ENCODE measurements at regions not wholly inside any gene's neighbourhood (a gene's known extent, or its start where the extent isn't known, plus 50 kb on each side); places are given as distances from the start of the nearest gene placed in this dataset.

GRCh38 chr12:79521576-79521975 lies 169.2 kb downstream of the PAWR start:
- Histone ChIP-seq H3K9ac (ENCODE audit: low read depth, low read length, poor library complexity) (no peak overlapping the region), H3K4me3 (ENCODE audit: low read length in 2 of 2) (no peak overlapping the region), H3K4me1 (ENCODE audit: control insufficient read depth in 2 of 2, insufficient read depth in 1 of 2, low read depth in 1 of 2, low read length in 2 of 2) (peaks cover 0 to 6% of the 10 kb centered on the region in 2 donors), H3K4ac (ENCODE audit: low read length) (no peak overlapping the region), H2AK5ac (ENCODE audit: low read depth, low read length) (no peak overlapping the region), H3K23ac (ENCODE audit: low read depth, low read length, poor library complexity) (no peak overlapping the region), H4K91ac (ENCODE audit: low read depth, low read length, poor library complexity) (no peak overlapping the region), H3K27me3 (ENCODE audit: control insufficient read depth in 3 of 3, insufficient read depth in 3 of 3, low read depth in 1 of 3, low read length in 3 of 3) (no peaks in the 10 kb centered on the region), H3K9me3 (replicated peaks in 1 of 2; ENCODE audit: control insufficient read depth in 2 of 2, insufficient read depth in 1 of 2, low read depth in 1 of 2, low read length in 2 of 2) (no peaks in the 10 kb centered on the region), H3K36me3 (replicated peaks in 1 of 2; ENCODE audit: control insufficient read depth in 2 of 2, insufficient read depth in 2 of 2, low read length in 2 of 2) (no peaks in the 10 kb centered on the region), H2BK12ac (ENCODE audit: low read length) (no peak overlapping the region), H2AFZ (ENCODE audit: low read length) (no peak overlapping the region), H3K79me1 (ENCODE audit: low read depth, low read length) (no peaks in the 10 kb centered on the region), H3K4me2 (ENCODE audit: insufficient read depth, low read length, poor library complexity, severe bottlenecking) (no peak overlapping the region), H3K14ac (ENCODE audit: low read length) (no peak overlapping the region), H2BK5ac (ENCODE audit: low read length) (no peak overlapping the region), H2BK120ac (ENCODE audit: low read depth, low read length) (no peak overlapping the region), H3K18ac (ENCODE audit: low read length) (no peak overlapping the region), H3K27ac (replicated peaks; ENCODE audit: low read length) (no peak overlapping the region), H2BK15ac (ENCODE audit: low read length) (no peak overlapping the region), H4K8ac (ENCODE audit: low read depth, low read length) (no peak overlapping the region)
- WGBS, 2 donors (ENCODE audit: extremely low coverage in 2 of 2, insufficient read length in 2 of 2, insufficient replicate concordance in 1 of 2), result no CpG with 5 or more reads among the region's 1 CpG
- no peak for DNase-seq (ENCODE audit: low spot score)

GRCh38 chr12:79517363-79517762 lies 173.4 kb downstream of the PAWR start:
- Histone ChIP-seq H2BK5ac (ENCODE audit: low read length) (no peak overlapping the region), H3K79me1 (ENCODE audit: low read depth, low read length) (no peaks in the 10 kb centered on the region), H4K8ac (ENCODE audit: low read depth, low read length) (no peak overlapping the region), H2BK15ac (ENCODE audit: low read length) (no peak overlapping the region), H3K9me3 (replicated peaks in 1 of 2; ENCODE audit: control insufficient read depth in 2 of 2, insufficient read depth in 1 of 2, low read depth in 1 of 2, low read length in 2 of 2) (peaks cover 0 to 5% of the 10 kb centered on the region in 2 donors), H2AK5ac (ENCODE audit: low read depth, low read length) (no peak overlapping the region), H3K14ac (ENCODE audit: low read length) (no peak overlapping the region), H3K4me2 (ENCODE audit: insufficient read depth, low read length, poor library complexity, severe bottlenecking) (no peak overlapping the region), H3K4me3 (ENCODE audit: low read length in 2 of 2) (no peak overlapping the region), H3K27ac (replicated peaks; ENCODE audit: low read length) (no peak overlapping the region), H3K4me1 (ENCODE audit: control insufficient read depth in 2 of 2, insufficient read depth in 1 of 2, low read depth in 1 of 2, low read length in 2 of 2) (peaks cover 0 to under 1% of the 10 kb centered on the region in 2 donors), H3K23ac (ENCODE audit: low read depth, low read length, poor library complexity) (no peak overlapping the region), H2BK12ac (ENCODE audit: low read length) (no peak overlapping the region), H2BK120ac (ENCODE audit: low read depth, low read length) (no peak overlapping the region), H3K18ac (ENCODE audit: low read length) (no peak overlapping the region), H3K36me3 (replicated peaks in 1 of 2; ENCODE audit: control insufficient read depth in 2 of 2, insufficient read depth in 2 of 2, low read length in 2 of 2) (no peaks in the 10 kb centered on the region), H3K4ac (ENCODE audit: low read length) (no peak overlapping the region), H3K27me3 (ENCODE audit: control insufficient read depth in 3 of 3, insufficient read depth in 3 of 3, low read depth in 1 of 3, low read length in 3 of 3) (no peaks in the 10 kb centered on the region), H2AFZ (ENCODE audit: low read length) (no peak overlapping the region), H3K9ac (ENCODE audit: low read depth, low read length, poor library complexity) (no peak overlapping the region), H4K91ac (ENCODE audit: low read depth, low read length, poor library complexity) (no peak overlapping the region)
- no CpG with 5 or more reads among the region's 2 CpGs for WGBS, 2 donors (ENCODE audit: extremely low coverage in 2 of 2, insufficient read length in 2 of 2, insufficient replicate concordance in 1 of 2)
- no peak for DNase-seq (ENCODE audit: low spot score)

- H2AFZ ChIP-seq (ENCODE audit: low read length), result no peak overlapping the region
- H3K4me1 ChIP-seq (ENCODE audit: control insufficient read depth in 2 of 2, insufficient read depth in 1 of 2, low read depth in 1 of 2, low read length in 2 of 2), result no peaks in the 10 kb centered on the region
- H3K4ac ChIP-seq (ENCODE audit: low read length), result no peak overlapping the region
- no CpG with 5 or more reads among the region's 3 CpGs for WGBS, 2 donors (ENCODE audit: extremely low coverage in 2 of 2, insufficient read length in 2 of 2, insufficient replicate concordance in 1 of 2)
- no peak overlapping the region for H3K23ac ChIP-seq (ENCODE audit: low read depth, low read length, poor library complexity)
- DNase-seq (ENCODE audit: low spot score), result no peak
- no peak overlapping the region for H3K14ac ChIP-seq (ENCODE audit: low read length)
- H3K4me3 ChIP-seq (ENCODE audit: low read length in 2 of 2), result no peak overlapping the region
- H3K79me1 ChIP-seq (ENCODE audit: low read depth, low read length), result no peaks in the 10 kb centered on the region
- no peak overlapping the region for H3K9ac ChIP-seq (ENCODE audit: low read depth, low read length, poor library complexity)
- no peak overlapping the region for H2BK12ac ChIP-seq (ENCODE audit: low read length)
- H2AK5ac ChIP-seq (ENCODE audit: low read depth, low read length), result no peak overlapping the region
- H3K27ac ChIP-seq (replicated peaks; ENCODE audit: low read length), result no peak overlapping the region
- no peak overlapping the region for H3K18ac ChIP-seq (ENCODE audit: low read length)
- H2BK5ac ChIP-seq (ENCODE audit: low read length), result no peak overlapping the region
- H4K8ac ChIP-seq (ENCODE audit: low read depth, low read length), result no peak overlapping the region
- H2BK15ac ChIP-seq (ENCODE audit: low read length), result no peak overlapping the region
- no peak overlapping the region for H4K91ac ChIP-seq (ENCODE audit: low read depth, low read length, poor library complexity)
- H3K4me2 ChIP-seq (ENCODE audit: insufficient read depth, low read length, poor library complexity, severe bottlenecking), result no peak overlapping the region
- no peaks in the 10 kb centered on the region for H3K27me3 ChIP-seq (ENCODE audit: control insufficient read depth in 3 of 3, insufficient read depth in 3 of 3, low read depth in 1 of 3, low read length in 3 of 3)
- H3K36me3 ChIP-seq (replicated peaks in 1 of 2; ENCODE audit: control insufficient read depth in 2 of 2, insufficient read depth in 2 of 2, low read length in 2 of 2), result no peaks in the 10 kb centered on the region
- peaks cover 0 to 5% of the 10 kb centered on the region in 2 donors for H3K9me3 ChIP-seq (replicated peaks in 1 of 2; ENCODE audit: control insufficient read depth in 2 of 2, insufficient read depth in 1 of 2, low read depth in 1 of 2, low read length in 2 of 2)
- H2BK120ac ChIP-seq (ENCODE audit: low read depth, low read length), result no peak overlapping the region
Observed at GRCh38 chr12:79515530-79515935, 175.2 kb downstream of the PAWR start.

GRCh38 chr12:79514730-79515529 lies 175.8 kb downstream of the PAWR start:
- Histone ChIP-seq H3K27me3 (ENCODE audit: control insufficient read depth in 3 of 3, insufficient read depth in 3 of 3, low read depth in 1 of 3, low read length in 3 of 3) (no peaks in the 10 kb centered on the region), H2BK15ac (ENCODE audit: low read length) (no peak overlapping the region), H3K18ac (ENCODE audit: low read length) (no peak overlapping the region), H2AFZ (ENCODE audit: low read length) (no peak overlapping the region), H2BK120ac (ENCODE audit: low read depth, low read length) (no peak overlapping the region), H3K9me3 (replicated peaks in 1 of 2; ENCODE audit: control insufficient read depth in 2 of 2, insufficient read depth in 1 of 2, low read depth in 1 of 2, low read length in 2 of 2) (peaks cover 0 to 5% of the 10 kb centered on the region in 2 donors), H3K4ac (ENCODE audit: low read length) (no peak overlapping the region), H2BK5ac (ENCODE audit: low read length) (no peak overlapping the region), H3K27ac (replicated peaks; ENCODE audit: low read length) (no peak overlapping the region), H3K4me3 (ENCODE audit: low read length in 2 of 2) (no peak overlapping the region), H2BK12ac (ENCODE audit: low read length) (no peak overlapping the region), H3K14ac (ENCODE audit: low read length) (no peak overlapping the region), H3K79me1 (ENCODE audit: low read depth, low read length) (no peaks in the 10 kb centered on the region), H3K23ac (ENCODE audit: low read depth, low read length, poor library complexity) (no peak overlapping the region), H4K91ac (ENCODE audit: low read depth, low read length, poor library complexity) (no peak overlapping the region), H3K4me1 (ENCODE audit: control insufficient read depth in 2 of 2, insufficient read depth in 1 of 2, low read depth in 1 of 2, low read length in 2 of 2) (no peaks in the 10 kb centered on the region), H4K8ac (ENCODE audit: low read depth, low read length) (no peak overlapping the region), H3K9ac (ENCODE audit: low read depth, low read length, poor library complexity) (no peak overlapping the region), H2AK5ac (ENCODE audit: low read depth, low read length) (no peak overlapping the region), H3K4me2 (ENCODE audit: insufficient read depth, low read length, poor library complexity, severe bottlenecking) (no peak overlapping the region), H3K36me3 (replicated peaks in 1 of 2; ENCODE audit: control insufficient read depth in 2 of 2, insufficient read depth in 2 of 2, low read length in 2 of 2) (no peaks in the 10 kb centered on the region)
- WGBS, 2 donors (ENCODE audit: extremely low coverage in 2 of 2, insufficient read length in 2 of 2, insufficient replicate concordance in 1 of 2), result no CpG with 5 or more reads among the region's 1 CpG
- no peak for DNase-seq (ENCODE audit: low spot score)
